Muscle layer of colon (tissue), 2 donors: ENCODE measurements at regions not wholly inside any gene's neighbourhood (a gene's known extent, or its start where the extent isn't known, plus 50 kb on each side); places are given as distances from the start of the nearest gene placed in this dataset.
"Not testable (repeated sequence)": the region's sequence is repeated elsewhere in the genome, so short reads cannot be mapped to it uniquely, and the experiment has no call there.

ENCODE experiments used
- H3K27ac ChIP-seq: one replicate; pipeline ENCODE4 v1.7.0; 2013; ENCODE audit warnings: low read depth, mild to moderate bottlenecking, low read length, moderate library complexity
- H3K27me3 ChIP-seq, 2 donors: one replicate each; pipeline ENCODE4 v1.7.0; 2013; ENCODE audit warnings: low read length in 2 of 2, mild to moderate bottlenecking in 2 of 2; ENCODE audit not compliant: insufficient read depth in 2 of 2, control insufficient read depth in 1 of 2
- H3K36me3 ChIP-seq: one replicate; pipeline ENCODE4 v1.7.0; 2013; ENCODE audit warnings: mild to moderate bottlenecking, low read length; ENCODE audit not compliant: insufficient read depth
- H3K4me1 ChIP-seq: one replicate; pipeline ENCODE4 v1.7.0; 2013; ENCODE audit warnings: mild to moderate bottlenecking, low read length; ENCODE audit not compliant: insufficient read depth
- H3K4me3 ChIP-seq, 2 donors: one replicate each; pipeline ENCODE4 v1.7.0; 2013; ENCODE audit warnings: low read length in 2 of 2, low read depth in 1 of 2, mild to moderate bottlenecking in 1 of 2, moderate library complexity in 1 of 2
- H3K9ac ChIP-seq: one replicate; pipeline ENCODE4 v1.7.0; 2013; ENCODE audit warnings: low read length
- H3K9me3 ChIP-seq: one replicate; pipeline ENCODE4 v1.7.0; 2013; ENCODE audit warnings: mild to moderate bottlenecking, low read length
- donor health status: abdominal sarcoma.
- donor health status: Adenocarcinoma of cecum.

- not testable (repeated sequence) for H3K9me3 ChIP-seq, H3K9ac ChIP-seq, H3K27ac ChIP-seq, H3K4me3 ChIP-seq, H3K27me3 ChIP-seq, H3K4me1 ChIP-seq, H3K36me3 ChIP-seq
These were observed 257.3 kb upstream of the CNTN5 start for GRCh38 chr11:98763446-98763845.

GRCh38 chr11:98766903-98767302 lies 253.8 kb upstream of the CNTN5 start:
- H3K4me1 ChIP-seq = no peaks in the 10 kb centered on the region
- no peaks in the 10 kb centered on the region for H3K9me3 ChIP-seq
- no peaks in the 10 kb centered on the region for H3K36me3 ChIP-seq
- H3K4me3 ChIP-seq = no peak overlapping the region
- H3K27ac ChIP-seq = no peak overlapping the region
- H3K9ac ChIP-seq = no peak overlapping the region
- H3K27me3 ChIP-seq = no peaks in the 10 kb centered on the region

GRCh38 chr11:98770046-98770445 lies 250.7 kb upstream of the CNTN5 start:
- not testable (repeated sequence) for H3K27me3 ChIP-seq, H3K4me1 ChIP-seq, H3K4me3 ChIP-seq, H3K36me3 ChIP-seq, H3K9ac ChIP-seq, H3K9me3 ChIP-seq, H3K27ac ChIP-seq

- no peak overlapping the region for H3K9ac ChIP-seq
- no peaks in the 10 kb centered on the region for H3K36me3 ChIP-seq
- H3K9me3 ChIP-seq = no peaks in the 10 kb centered on the region
- no peaks in the 10 kb centered on the region for H3K4me1 ChIP-seq
- H3K27me3 ChIP-seq = no peaks in the 10 kb centered on the region
- no peak overlapping the region for H3K4me3 ChIP-seq
- no peak overlapping the region for H3K27ac ChIP-seq
These were observed 249.0 kb upstream of the CNTN5 start for GRCh38 chr11:98771791-98772190.

- H3K4me1 ChIP-seq = no peaks in the 10 kb centered on the region
- H3K36me3 ChIP-seq = no peaks in the 10 kb centered on the region
- H3K9ac ChIP-seq = no peak overlapping the region
- H3K4me3 ChIP-seq = no peak overlapping the region
- no peaks in the 10 kb centered on the region for H3K27me3 ChIP-seq
- H3K9me3 ChIP-seq = no peaks in the 10 kb centered on the region
- H3K27ac ChIP-seq = no peak overlapping the region
These were observed 247.9 kb upstream of the CNTN5 start for GRCh38 chr11:98772893-98773292.

- Histone ChIP-seq H3K27ac (no peak overlapping the region), H3K9ac (no peak overlapping the region), H3K36me3 (no peaks in the 10 kb centered on the region), H3K9me3 (peaks cover 4% of the 10 kb centered on the region), H3K4me1 (no peaks in the 10 kb centered on the region), H3K27me3 (no peaks in the 10 kb centered on the region), H3K4me3 (no peak overlapping the region)
These were observed 227.5 kb upstream of the CNTN5 start for GRCh38 chr11:98793276-98793675.

GRCh38 chr11:98798333-98798732 lies 222.4 kb upstream of the CNTN5 start:
- no peaks in the 10 kb centered on the region for H3K4me1 ChIP-seq
- no peaks in the 10 kb centered on the region for H3K27me3 ChIP-seq
- H3K27ac ChIP-seq = no peak overlapping the region
- H3K4me3 ChIP-seq = no peak overlapping the region
- H3K9ac ChIP-seq = no peak overlapping the region
- H3K36me3 ChIP-seq = no peaks in the 10 kb centered on the region
- H3K9me3 ChIP-seq = no peaks in the 10 kb centered on the region

GRCh38 chr11:98800696-98801095 lies 220.1 kb upstream of the CNTN5 start:
- Histone ChIP-seq H3K4me3 (no peak overlapping the region), H3K4me1 (no peaks in the 10 kb centered on the region), H3K36me3 (no peaks in the 10 kb centered on the region), H3K27ac (no peak overlapping the region), H3K9me3 (no peaks in the 10 kb centered on the region), H3K27me3 (no peaks in the 10 kb centered on the region), H3K9ac (no peak overlapping the region)

GRCh38 chr11:98828986-98829708 lies 191.6 kb upstream of the CNTN5 start:
- H3K27ac ChIP-seq = no peak overlapping the region
- H3K4me3 ChIP-seq = no peak overlapping the region
- H3K9me3 ChIP-seq = no peaks in the 10 kb centered on the region

GRCh38 chr11:98829971-98830370 lies 190.8 kb upstream of the CNTN5 start:
- no peak overlapping the region for H3K9ac ChIP-seq
- no peaks in the 10 kb centered on the region for H3K4me1 ChIP-seq
- H3K36me3 ChIP-seq = no peaks in the 10 kb centered on the region
- no peak overlapping the region for H3K27ac ChIP-seq
- H3K4me3 ChIP-seq = no peak overlapping the region
- no peaks in the 10 kb centered on the region for H3K9me3 ChIP-seq
- no peaks in the 10 kb centered on the region for H3K27me3 ChIP-seq

More at GRCh38 chr11:98828986-98829708, 191.6 kb upstream of the CNTN5 start:
- H3K36me3 ChIP-seq = no peaks in the 10 kb centered on the region
- H3K4me1 ChIP-seq = no peaks in the 10 kb centered on the region
- H3K9ac ChIP-seq = no peak overlapping the region
- no peaks in the 10 kb centered on the region for H3K27me3 ChIP-seq

GRCh38 chr11:98834776-98835175 lies 186.0 kb upstream of the CNTN5 start:
- no peaks in the 10 kb centered on the region for H3K27me3 ChIP-seq
- H3K27ac ChIP-seq = no peak overlapping the region
- no peaks in the 10 kb centered on the region for H3K9me3 ChIP-seq
- H3K9ac ChIP-seq = no peak overlapping the region
- H3K4me3 ChIP-seq = no peak overlapping the region
- no peaks in the 10 kb centered on the region for H3K4me1 ChIP-seq
- H3K36me3 ChIP-seq = no peaks in the 10 kb centered on the region

- Histone ChIP-seq H3K4me1 (no peaks in the 10 kb centered on the region), H3K9me3 (no peaks in the 10 kb centered on the region), H3K9ac (no peak overlapping the region), H3K4me3 (no peak overlapping the region), H3K36me3 (no peaks in the 10 kb centered on the region), H3K27me3 (no peaks in the 10 kb centered on the region), H3K27ac (no peak overlapping the region)
These were observed 185.4 kb upstream of the CNTN5 start for GRCh38 chr11:98835335-98835734.
